WTC11 (cell line): ENCODE measurements at regions not wholly inside any gene's neighbourhood (a gene's known extent, or its start where the extent isn't known, plus 50 kb on each side); places are given as distances from the start of the nearest gene placed in this dataset.
"Not testable (repeated sequence)": the region's sequence is repeated elsewhere in the genome, so short reads cannot be mapped to it uniquely, and the experiment has no call there.

Experiments used
- ATAC-seq: fragments of 200-7000 bp; cut with Tn5 transposase; 2 replicates; pipeline ENCODE4 v1.10.0; 2021; ENCODE audit warnings: mild to moderate bottlenecking, moderate library complexity
- CTCF ChIA-PET: fragments of 300-600 bp; sonication (Branson Sonifier 250); formaldehyde crosslinking; loops from one replicate; lab custom pipeline; 2021; ENCODE audit warnings: antibody characterized with exemption; lab: Charles Lee
- POLR2A ChIA-PET: fragments of 350-600 bp; sonication (Branson Sonifier 250); formaldehyde crosslinking; loops from one replicate; lab custom pipeline; 2021; ENCODE audit warnings: antibody characterized with exemption; lab: Charles Lee
- DNase-seq: peaks from one replicate; pipeline ENCODE4 v3.0.0; 2021; ENCODE audit warnings: low spot score
- H3K27ac Mint-ChIP-seq: 2 replicates; pipeline ENCODE4 v1.8.0; 2021; ENCODE audit warnings: mixed read lengths
- H3K27me3 Mint-ChIP-seq: 2 replicates; pipeline ENCODE4 v1.8.0; 2021; ENCODE audit warnings: low read depth, mild to moderate bottlenecking, moderate library complexity, mixed read lengths
- H3K36me3 Mint-ChIP-seq: 2 replicates; pipeline ENCODE4 v1.8.0; 2021; ENCODE audit warnings: mixed read lengths
- H3K4me1 Mint-ChIP-seq: 2 replicates; pipeline ENCODE4 v1.8.0; 2022; ENCODE audit warnings: mixed read lengths
- H3K4me3 Mint-ChIP-seq: 2 replicates; pipeline ENCODE4 v1.8.0; 2021; ENCODE audit warnings: mild to moderate bottlenecking, moderate library complexity, mixed read lengths
- H3K9me3 Mint-ChIP-seq: 2 replicates; pipeline ENCODE4 v1.8.0; 2021; ENCODE audit warnings: mixed read lengths
- CREB1 ChIP-seq: sonication (generic); formaldehyde crosslinking; IDR thresholded peaks from 2 replicates; pipeline ENCODE4 v1.8.0; 2023; ENCODE audit warnings: mild to moderate bottlenecking, missing genetic modification reagents
- GRHL2 ChIP-seq: fragments of 250-450 bp; sonication (Bioruptor Pico); IDR thresholded peaks from 2 replicates; pipeline ENCODE4 v1.8.0; 2022; ENCODE audit warnings: mild to moderate bottlenecking, moderate library complexity; ENCODE audit not compliant: insufficient replicate concordance, severe bottlenecking
- NR2C2 ChIP-seq: sonication (generic); formaldehyde crosslinking; IDR thresholded peaks from 2 replicates; pipeline ENCODE4 v1.8.0; 2022; ENCODE audit warnings: mild to moderate bottlenecking, missing genetic modification reagents
- TCF7 ChIP-seq: sonication (generic); formaldehyde crosslinking; IDR thresholded peaks from 2 replicates; pipeline ENCODE4 v1.8.0; 2022; ENCODE audit warnings: mild to moderate bottlenecking, low read depth, missing genetic modification reagents, moderate library complexity
- TF ChIP-seq, protein P1 (sequence below): fragments of 250-450 bp; sonication (Bioruptor Pico); IDR thresholded peaks from 2 replicates; pipeline ENCODE4 v2.1.2; 2022; ENCODE audit warnings: mild to moderate bottlenecking, moderate library complexity
- TF ChIP-seq, protein P2 (sequence below): sonication (generic); formaldehyde crosslinking; IDR thresholded peaks from 2 replicates; pipeline ENCODE4 v1.8.0; 2022; ENCODE audit warnings: mild to moderate bottlenecking, missing genetic modification reagents
- TF ChIP-seq, protein P3 (sequence below): sonication (generic); formaldehyde crosslinking; IDR thresholded peaks from 2 replicates; pipeline ENCODE4 v1.8.0; 2023; ENCODE audit warnings: missing genetic modification reagents, mild to moderate bottlenecking, borderline replicate concordance
- TF ChIP-seq, protein P4 (sequence below): sonication (generic); formaldehyde crosslinking; IDR thresholded peaks from 2 replicates; pipeline ENCODE4 v1.8.1; 2023; ENCODE audit warnings: mild to moderate bottlenecking, missing genetic modification reagents
- TF ChIP-seq, protein P5 (sequence below): sonication (generic); formaldehyde crosslinking; IDR thresholded peaks from 2 replicates; pipeline ENCODE4 v1.8.1; 2023; ENCODE audit warnings: mild to moderate bottlenecking, missing genetic modification reagents, moderate library complexity
- TF ChIP-seq, protein P6 (sequence below): sonication (generic); formaldehyde crosslinking; IDR thresholded peaks from 2 replicates; pipeline ENCODE4 v1.8.1; 2022; ENCODE audit warnings: missing genetic modification reagents, borderline replicate concordance

DNA sequence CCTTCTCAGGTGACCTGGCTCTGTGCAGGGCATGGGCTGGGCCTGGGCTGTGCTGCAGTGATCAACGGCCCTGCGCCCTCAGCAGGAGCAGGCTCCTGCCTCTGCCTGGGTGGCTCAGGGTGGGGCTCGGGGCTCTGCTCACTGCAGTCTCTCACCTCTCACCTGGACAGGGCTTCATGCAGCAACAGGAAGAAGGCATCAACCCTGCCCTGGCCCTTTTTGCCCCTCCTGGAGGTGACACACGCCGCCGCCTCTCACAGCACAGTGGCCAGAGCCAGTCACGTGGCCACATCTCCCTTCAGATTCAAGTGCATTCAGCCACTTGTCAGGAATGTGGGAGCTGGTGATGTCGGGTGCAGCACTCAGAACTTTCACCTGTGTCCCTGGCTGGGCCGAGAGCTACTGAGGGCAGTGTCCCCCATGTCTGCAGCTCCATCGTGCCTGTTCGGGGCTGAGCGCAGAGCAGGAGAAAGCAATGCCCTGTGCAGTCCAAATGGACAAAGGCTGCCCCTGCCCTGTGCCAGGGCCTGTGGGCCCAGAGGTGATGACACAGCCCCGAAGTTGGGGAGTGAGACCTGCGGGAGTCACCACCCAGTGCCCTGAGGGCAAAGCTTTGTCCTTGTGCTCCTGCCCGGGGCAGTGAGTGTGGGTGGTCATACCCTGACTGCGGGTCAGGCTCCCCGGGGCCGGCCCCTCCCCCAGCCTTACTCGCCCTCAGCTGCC, 314.0 kb downstream of the PTPRU start:
- CTCF ChIA-PET: interaction anchor here (0.8 to 1.5 kb wide), 2 partner anchors 147 to 830 kb away, joined by 3 read pairs; no protein-coding TSS in a partner anchor
- DNase-seq: no peak
- TF ChIP-seq, protein P1, sequence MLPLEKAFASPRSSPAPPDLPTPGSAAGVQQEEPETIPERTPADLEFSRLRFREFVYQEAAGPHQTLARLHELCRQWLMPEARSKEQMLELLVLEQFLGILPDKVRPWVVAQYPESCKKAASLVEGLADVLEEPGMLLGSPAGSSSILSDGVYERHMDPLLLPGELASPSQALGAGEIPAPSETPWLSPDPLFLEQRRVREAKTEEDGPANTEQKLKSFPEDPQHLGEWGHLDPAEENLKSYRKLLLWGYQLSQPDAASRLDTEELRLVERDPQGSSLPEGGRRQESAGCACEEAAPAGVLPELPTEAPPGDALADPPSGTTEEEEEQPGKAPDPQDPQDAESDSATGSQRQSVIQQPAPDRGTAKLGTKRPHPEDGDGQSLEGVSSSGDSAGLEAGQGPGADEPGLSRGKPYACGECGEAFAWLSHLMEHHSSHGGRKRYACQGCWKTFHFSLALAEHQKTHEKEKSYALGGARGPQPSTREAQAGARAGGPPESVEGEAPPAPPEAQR (CRISPR knock-in tag): no peak
- TF ChIP-seq NR2C2 (CRISPR knock-in tag): no peak
- TF ChIP-seq GRHL2: no peak
- TF ChIP-seq TCF7 (CRISPR knock-in tag): no peak
- TF ChIP-seq, protein P2, sequence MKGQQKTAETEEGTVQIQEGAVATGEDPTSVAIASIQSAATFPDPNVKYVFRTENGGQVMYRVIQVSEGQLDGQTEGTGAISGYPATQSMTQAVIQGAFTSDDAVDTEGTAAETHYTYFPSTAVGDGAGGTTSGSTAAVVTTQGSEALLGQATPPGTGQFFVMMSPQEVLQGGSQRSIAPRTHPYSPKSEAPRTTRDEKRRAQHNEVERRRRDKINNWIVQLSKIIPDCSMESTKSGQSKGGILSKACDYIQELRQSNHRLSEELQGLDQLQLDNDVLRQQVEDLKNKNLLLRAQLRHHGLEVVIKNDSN (CRISPR knock-in tag): peak; percentile 67; the same call in 1 of the 2 replicates
- TF ChIP-seq, protein P3, sequence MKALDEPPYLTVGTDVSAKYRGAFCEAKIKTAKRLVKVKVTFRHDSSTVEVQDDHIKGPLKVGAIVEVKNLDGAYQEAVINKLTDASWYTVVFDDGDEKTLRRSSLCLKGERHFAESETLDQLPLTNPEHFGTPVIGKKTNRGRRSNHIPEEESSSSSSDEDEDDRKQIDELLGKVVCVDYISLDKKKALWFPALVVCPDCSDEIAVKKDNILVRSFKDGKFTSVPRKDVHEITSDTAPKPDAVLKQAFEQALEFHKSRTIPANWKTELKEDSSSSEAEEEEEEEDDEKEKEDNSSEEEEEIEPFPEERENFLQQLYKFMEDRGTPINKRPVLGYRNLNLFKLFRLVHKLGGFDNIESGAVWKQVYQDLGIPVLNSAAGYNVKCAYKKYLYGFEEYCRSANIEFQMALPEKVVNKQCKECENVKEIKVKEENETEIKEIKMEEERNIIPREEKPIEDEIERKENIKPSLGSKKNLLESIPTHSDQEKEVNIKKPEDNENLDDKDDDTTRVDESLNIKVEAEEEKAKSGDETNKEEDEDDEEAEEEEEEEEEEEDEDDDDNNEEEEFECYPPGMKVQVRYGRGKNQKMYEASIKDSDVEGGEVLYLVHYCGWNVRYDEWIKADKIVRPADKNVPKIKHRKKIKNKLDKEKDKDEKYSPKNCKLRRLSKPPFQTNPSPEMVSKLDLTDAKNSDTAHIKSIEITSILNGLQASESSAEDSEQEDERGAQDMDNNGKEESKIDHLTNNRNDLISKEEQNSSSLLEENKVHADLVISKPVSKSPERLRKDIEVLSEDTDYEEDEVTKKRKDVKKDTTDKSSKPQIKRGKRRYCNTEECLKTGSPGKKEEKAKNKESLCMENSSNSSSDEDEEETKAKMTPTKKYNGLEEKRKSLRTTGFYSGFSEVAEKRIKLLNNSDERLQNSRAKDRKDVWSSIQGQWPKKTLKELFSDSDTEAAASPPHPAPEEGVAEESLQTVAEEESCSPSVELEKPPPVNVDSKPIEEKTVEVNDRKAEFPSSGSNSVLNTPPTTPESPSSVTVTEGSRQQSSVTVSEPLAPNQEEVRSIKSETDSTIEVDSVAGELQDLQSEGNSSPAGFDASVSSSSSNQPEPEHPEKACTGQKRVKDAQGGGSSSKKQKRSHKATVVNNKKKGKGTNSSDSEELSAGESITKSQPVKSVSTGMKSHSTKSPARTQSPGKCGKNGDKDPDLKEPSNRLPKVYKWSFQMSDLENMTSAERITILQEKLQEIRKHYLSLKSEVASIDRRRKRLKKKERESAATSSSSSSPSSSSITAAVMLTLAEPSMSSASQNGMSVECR (CRISPR knock-in tag): no peak
- TF ChIP-seq, protein P4, sequence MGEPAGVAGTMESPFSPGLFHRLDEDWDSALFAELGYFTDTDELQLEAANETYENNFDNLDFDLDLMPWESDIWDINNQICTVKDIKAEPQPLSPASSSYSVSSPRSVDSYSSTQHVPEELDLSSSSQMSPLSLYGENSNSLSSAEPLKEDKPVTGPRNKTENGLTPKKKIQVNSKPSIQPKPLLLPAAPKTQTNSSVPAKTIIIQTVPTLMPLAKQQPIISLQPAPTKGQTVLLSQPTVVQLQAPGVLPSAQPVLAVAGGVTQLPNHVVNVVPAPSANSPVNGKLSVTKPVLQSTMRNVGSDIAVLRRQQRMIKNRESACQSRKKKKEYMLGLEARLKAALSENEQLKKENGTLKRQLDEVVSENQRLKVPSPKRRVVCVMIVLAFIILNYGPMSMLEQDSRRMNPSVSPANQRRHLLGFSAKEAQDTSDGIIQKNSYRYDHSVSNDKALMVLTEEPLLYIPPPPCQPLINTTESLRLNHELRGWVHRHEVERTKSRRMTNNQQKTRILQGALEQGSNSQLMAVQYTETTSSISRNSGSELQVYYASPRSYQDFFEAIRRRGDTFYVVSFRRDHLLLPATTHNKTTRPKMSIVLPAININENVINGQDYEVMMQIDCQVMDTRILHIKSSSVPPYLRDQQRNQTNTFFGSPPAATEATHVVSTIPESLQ (CRISPR knock-in tag): no peak
- TF ChIP-seq, protein P5, sequence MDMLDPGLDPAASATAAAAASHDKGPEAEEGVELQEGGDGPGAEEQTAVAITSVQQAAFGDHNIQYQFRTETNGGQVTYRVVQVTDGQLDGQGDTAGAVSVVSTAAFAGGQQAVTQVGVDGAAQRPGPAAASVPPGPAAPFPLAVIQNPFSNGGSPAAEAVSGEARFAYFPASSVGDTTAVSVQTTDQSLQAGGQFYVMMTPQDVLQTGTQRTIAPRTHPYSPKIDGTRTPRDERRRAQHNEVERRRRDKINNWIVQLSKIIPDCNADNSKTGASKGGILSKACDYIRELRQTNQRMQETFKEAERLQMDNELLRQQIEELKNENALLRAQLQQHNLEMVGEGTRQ (CRISPR knock-in tag): peak; percentile 76
- TF ChIP-seq, protein P6, sequence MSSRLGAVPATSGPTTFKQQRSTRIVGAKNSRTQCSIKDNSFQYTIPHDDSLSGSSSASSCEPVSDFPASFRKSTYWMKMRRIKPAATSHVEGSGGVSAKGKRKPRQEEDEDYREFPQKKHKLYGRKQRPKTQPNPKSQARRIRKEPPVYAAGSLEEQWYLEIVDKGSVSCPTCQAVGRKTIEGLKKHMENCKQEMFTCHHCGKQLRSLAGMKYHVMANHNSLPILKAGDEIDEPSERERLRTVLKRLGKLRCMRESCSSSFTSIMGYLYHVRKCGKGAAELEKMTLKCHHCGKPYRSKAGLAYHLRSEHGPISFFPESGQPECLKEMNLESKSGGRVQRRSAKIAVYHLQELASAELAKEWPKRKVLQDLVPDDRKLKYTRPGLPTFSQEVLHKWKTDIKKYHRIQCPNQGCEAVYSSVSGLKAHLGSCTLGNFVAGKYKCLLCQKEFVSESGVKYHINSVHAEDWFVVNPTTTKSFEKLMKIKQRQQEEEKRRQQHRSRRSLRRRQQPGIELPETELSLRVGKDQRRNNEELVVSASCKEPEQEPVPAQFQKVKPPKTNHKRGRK: no peak
- TF ChIP-seq CREB1 (CRISPR knock-in tag): no peak
- H3K4me1 Mint-ChIP-seq: peaks cover 10% of the 10 kb centered on the region
- H3K27me3 Mint-ChIP-seq: no peaks in the 10 kb centered on the region
- no peaks in the 10 kb centered on the region for H3K9me3 Mint-ChIP-seq
- H3K4me3 Mint-ChIP-seq: no peak overlapping the region
- no peak overlapping the region for H3K27ac Mint-ChIP-seq
- no peaks in the 10 kb centered on the region for H3K36me3 Mint-ChIP-seq
- peak; percentile 48 for ATAC-seq
- POLR2A ChIA-PET: no interaction called here

DNA sequence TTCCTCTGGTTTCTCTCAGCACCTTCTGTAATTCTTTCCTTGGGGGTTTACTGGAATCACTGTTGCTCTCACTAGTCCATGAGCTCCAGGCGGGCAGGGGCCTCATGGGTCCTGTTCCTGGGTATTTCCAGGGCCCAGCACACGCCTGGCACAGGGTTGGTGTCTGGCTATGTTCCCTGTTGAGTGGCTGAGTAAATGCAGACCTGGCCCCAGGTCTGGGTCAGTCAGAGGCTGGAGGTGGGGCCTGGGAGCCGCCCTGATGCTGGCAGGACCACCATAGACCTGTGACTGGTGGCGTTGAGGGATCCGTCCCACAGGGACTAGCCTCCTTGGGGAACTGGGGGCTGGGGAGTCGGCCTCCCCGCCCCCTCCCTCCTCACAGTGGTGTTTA, 313.4 kb downstream of the PTPRU start:
- POLR2A ChIA-PET, H3K9me3 Mint-ChIP-seq, H3K27me3 Mint-ChIP-seq: not testable (repeated sequence)

More for the DNA sequence above, 313.4 kb downstream of the PTPRU start:
- H3K4me1 Mint-ChIP-seq, ATAC-seq, H3K27ac Mint-ChIP-seq, H3K4me3 Mint-ChIP-seq, H3K36me3 Mint-ChIP-seq, DNase-seq: not testable (repeated sequence)
- CTCF ChIA-PET: interaction anchor here (1.5 kb wide), 1 partner anchor 830 kb away, joined by 3 read pairs; no protein-coding TSS in a partner anchor
